K562 (cell line): ENCODE measurements at regions not wholly inside any gene's neighbourhood (a gene's known extent, or its start where the extent isn't known, plus 50 kb on each side); places are given as distances from the start of the nearest gene placed in this dataset.

ENCODE experiments used
- ATAC-seq: fragments of 200-7000 bp; cut with Tn5 transposase; 3 replicates; pipeline ENCODE4 v1.9.1; 2020; ENCODE audit warnings: moderate library complexity
- BruUV-seq: library from RNA; stranded (reverse); fragments of 400-500 nt; replicated peaks from 2 replicates; lab custom pipeline; 2021; lab: Mats Ljungman, UMichigan
- CTCF ChIA-PET: fragments of 300-600 bp; formaldehyde crosslinking; extraction: SDS; loops from one replicate; lab custom pipeline; 2021; ENCODE audit warnings: low intra/inter-chr PET ratio; lab: Yijun Ruan, JAX
- POLR2A ChIA-PET: fragments of 300-600, 350-650 bp; sonication (Branson Sonifier 250); formaldehyde crosslinking; extraction: SDS; loops from one replicate; lab custom pipeline; 2021; ENCODE audit warnings: antibody characterized with exemption, inconsistent platforms; lab: Yijun Ruan, JAX
- DNase-seq, 4 experiments: peaks; one replicate each; pipeline versions ENCODE4 v3.0.0 to v3.0.0-alpha.2; 2011 to 2018; ENCODE audit warnings: low spot score in 3 of 4, mixed read lengths in 3 of 4; ENCODE audit errors: extremely low read depth in 1 of 4
- FAIRE-seq: peaks from 2 replicates; lab custom pipeline; 2011; peaks lifted over from hg19 to GRCh38; lab: Jason Lieb, UNC
- H2AFZ ChIP-seq: 2 replicates; pipeline ENCODE4 v1.6.0; 2011; ENCODE audit warnings: low read depth, low read length, control low read depth, inconsistent platforms
- H3K27ac ChIP-seq: fragments of 200-600 bp; 3 replicates; pipeline ENCODE4 v1.8.0; 2011; ENCODE audit warnings: low read depth, mild to moderate bottlenecking, control low read depth, inconsistent platforms, low read length, moderate library complexity, mixed read lengths; ENCODE audit errors: extremely low read depth
- H3K27me3 ChIP-seq, 2 experiments: fragments of 300-600 bp in 1 of 2; 2 replicates in 1 of 2; 3 replicates in 1 of 2; pipeline versions ENCODE4 v1.6.0 to v1.8.0; 2011; ENCODE audit warnings: inconsistent platforms in 2 of 2, low read length in 2 of 2, mild to moderate bottlenecking in 1 of 2, mixed read lengths in 1 of 2, moderate library complexity in 1 of 2; ENCODE audit not compliant: control insufficient read depth in 2 of 2, insufficient read depth in 2 of 2
- H3K36me3 ChIP-seq: fragments of 300-600 bp; 3 replicates; pipeline ENCODE4 v1.8.0; 2011; ENCODE audit warnings: mild to moderate bottlenecking, low read length, inconsistent platforms; ENCODE audit not compliant: control insufficient read depth, insufficient read depth
- H3K4me1 ChIP-seq, 2 experiments: fragments of 200-600 bp in 1 of 2; replicated peaks in 1 of 2; 2 replicates in 1 of 2; 3 replicates in 1 of 2; pipeline versions ENCODE4 v1.5.1 to v1.8.0; 2011; ENCODE audit warnings: inconsistent platforms in 2 of 2, low read length in 2 of 2, mild to moderate bottlenecking in 1 of 2, mixed read lengths in 1 of 2, moderate library complexity in 1 of 2; ENCODE audit not compliant: control insufficient read depth in 2 of 2, insufficient read depth in 2 of 2
- H3K4me2 ChIP-seq: 2 replicates; pipeline ENCODE4 v1.6.1; 2011; ENCODE audit warnings: low read length, control low read depth, inconsistent platforms, mixed read lengths; ENCODE audit not compliant: insufficient read depth
- H3K4me3 ChIP-seq: fragments of 200-600 bp; sonication (generic), shearing (Covaris generic); 2 replicates; pipeline ENCODE4 v1.5.1; 2016; ENCODE audit warnings: control low read depth, inconsistent platforms
- H3K79me2 ChIP-seq: fragments of 200-600 bp; 3 replicates; pipeline ENCODE4 v1.8.0; 2011; ENCODE audit warnings: low read length, inconsistent platforms; ENCODE audit not compliant: control insufficient read depth, insufficient read depth
- H3K9ac ChIP-seq, 2 experiments: 2 replicates each; pipeline versions ENCODE4 v1.6.0 to v1.6.1; 2011; ENCODE audit warnings: low read depth in 2 of 2, low read length in 2 of 2, control low read depth in 1 of 2, inconsistent platforms in 1 of 2, mild to moderate bottlenecking in 1 of 2, mixed read lengths in 1 of 2; ENCODE audit not compliant: insufficient read depth in 1 of 2
- H3K9me1 ChIP-seq: one replicate; pipeline ENCODE4 v1.6.0; 2011; ENCODE audit warnings: inconsistent platforms, mild to moderate bottlenecking, low read length, moderate library complexity; ENCODE audit not compliant: control insufficient read depth, insufficient read depth
- H3K9me3 ChIP-seq: replicated peaks from 2 replicates; pipeline ENCODE4 v1.5.1; 2011; ENCODE audit warnings: low read depth, low read length, inconsistent platforms; ENCODE audit not compliant: control insufficient read depth, insufficient read depth
- H4K20me1 ChIP-seq: replicated peaks from 2 replicates; pipeline ENCODE4 v1.6.1; 2011; ENCODE audit warnings: low read length, inconsistent platforms, mixed read lengths; ENCODE audit not compliant: control insufficient read depth, insufficient read depth
- CTCFL ChIP-seq: IDR thresholded peaks from 2 replicates; pipeline ENCODE4 v1.6.1; 2011; ENCODE audit warnings: borderline replicate concordance, low read depth, mild to moderate bottlenecking, moderate library complexity, low read length; ENCODE audit not compliant: insufficient read depth, poor library complexity, severe bottlenecking
- PATZ1 ChIP-seq: fragments of 250-450 bp; sonication (Bioruptor Pico); IDR thresholded peaks from 2 replicates; pipeline ENCODE4 v1.5.0; 2020; ENCODE audit warnings: mild to moderate bottlenecking, borderline replicate concordance
- RAD51 ChIP-seq: fragments of 450-650 bp; IDR thresholded peaks from 2 replicates; pipeline ENCODE4 v1.7.1; 2016; ENCODE audit warnings: low read depth, mild to moderate bottlenecking, borderline replicate concordance
- TFE3 ChIP-seq: fragments of 450-650 bp; formaldehyde crosslinking; IDR thresholded peaks from 2 replicates; pipeline ENCODE4 v1.4.0; 2020; ENCODE audit warnings: mild to moderate bottlenecking, mixed read lengths
- ZBTB33 ChIP-seq: sonication (generic); formaldehyde crosslinking; IDR thresholded peaks from 2 replicates; pipeline ENCODE4 v1.8.1; 2023; ENCODE audit warnings: mild to moderate bottlenecking, missing genetic modification reagents
- WGBS: fragments of 100-300 bp; shearing (Covaris generic); methylation state at CpG from one replicate; pipeline ENCODE4 v1.1.6; 2016; ENCODE audit warnings: low coverage, mixed read lengths; ENCODE audit not compliant: insufficient coverage; ENCODE audit errors: missing lambda C conversion rate; 5-methylcytosine and 5-hydroxymethylcytosine counted together
- in situ Hi-C: fragments of 300-500 bp; cut with MboI; formaldehyde crosslinking; loops from 4 replicates; pipeline ENCODE4 v1.15.0; 2018; ENCODE audit warnings: inconsistent platforms, mixed read lengths
- intact Hi-C: fragments of 100-400 bp; cut with micrococcal nuclease; formaldehyde crosslinking; loops from 2 replicates; pipeline ENCODE4 v1.14.2; 2022

GRCh38 chr15:38154255-38154654 is 98.4 kb upstream of the SPRED1 start:
- Histone ChIP-seq H3K36me3 (no peaks in the 10 kb centered on the region), H3K4me2 (no peak overlapping the region), H3K27me3 (no peaks in the 10 kb centered on the region), H3K27ac (no peak overlapping the region), H3K9me1 (no peaks in the 10 kb centered on the region), H3K4me3 (no peak overlapping the region), H3K4me1 (no peaks in the 10 kb centered on the region), H3K79me2 (no peaks in the 10 kb centered on the region), H3K9me3 (no peaks in the 10 kb centered on the region), H2AFZ (no peak overlapping the region), H3K9ac (no peak overlapping the region), H4K20me1 (no peaks in the 10 kb centered on the region)
- FAIRE-seq, result no peak
- no peak for DNase-seq
- BruUV-seq, result no TSS peak
- POLR2A ChIA-PET, result no interaction called here
- CTCF ChIA-PET, result interaction anchor here (0.7 kb wide), 1 partner anchor 1652 kb away, joined by 3 read pairs; no protein-coding TSS in a partner anchor
- intact Hi-C loops, result no loop called here
- in situ Hi-C loops, result no loop called here
- no peak for ATAC-seq
- TF ChIP-seq TFE3 (CRISPR knock-in tag) (peak; percentile 86), PATZ1 (CRISPR knock-in tag) (no peak), RAD51 (peak; percentile 42; the same call in 1 of the 2 replicates), ZBTB33 (no peak), CTCFL (no peak)
- 0% methylated on average over 1 of the region's 1 CpG for WGBS
